HL-60/S4 treated with phorbol 12-myristate 13-acetate at 8.2 ng/mL for 4 days and 3 days (cell line): ENCODE measurements at regions not wholly inside any gene's neighbourhood (a gene's known extent, or its start where the extent isn't known, plus 50 kb on each side); places are given as distances from the start of the nearest gene placed in this dataset.

Source experiments
- in situ Hi-C: fragments of 300-500 bp; cut with MboI; formaldehyde crosslinking; loops from 2 replicates; pipeline ENCODE4 v1.15.0; 2022; ENCODE audit warnings: low sequenced_read_pairs

DNA sequence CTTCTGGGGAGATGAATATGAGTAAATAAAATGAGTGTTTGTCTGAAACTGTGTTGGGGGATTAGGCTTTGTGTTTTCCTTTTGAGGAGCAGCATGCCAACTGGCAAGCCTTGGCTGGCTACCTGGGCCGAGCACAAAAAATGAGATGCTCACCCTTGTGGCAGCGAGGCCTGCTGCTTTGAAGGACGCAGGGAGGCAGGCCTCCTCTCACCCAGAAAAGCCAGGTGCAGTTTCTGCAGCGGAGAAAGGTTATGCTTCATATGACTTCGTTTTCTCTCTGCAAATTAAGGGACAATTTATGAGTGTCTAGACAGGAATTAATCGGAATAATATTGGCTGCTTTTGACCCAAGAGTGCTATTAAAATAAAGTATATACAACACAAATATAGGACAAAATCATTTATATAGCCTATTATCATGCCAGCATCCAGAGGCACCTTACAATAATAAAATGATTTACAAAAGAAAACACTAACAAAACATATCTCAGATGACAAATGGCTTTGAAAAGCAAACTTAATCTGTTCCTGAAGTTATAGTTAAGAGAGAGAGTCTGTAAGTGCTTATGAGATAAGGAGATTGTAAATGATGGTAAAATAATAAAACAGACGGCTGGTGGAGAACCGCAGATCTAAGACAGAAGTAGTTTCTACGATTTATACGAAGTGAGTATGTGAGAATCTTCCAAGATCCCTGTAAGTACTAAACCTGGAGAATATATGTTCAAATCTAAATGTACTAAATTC, 682.8 kb upstream of the NR2F2 start:
- in situ Hi-C loops, result no loop called here

DNA sequence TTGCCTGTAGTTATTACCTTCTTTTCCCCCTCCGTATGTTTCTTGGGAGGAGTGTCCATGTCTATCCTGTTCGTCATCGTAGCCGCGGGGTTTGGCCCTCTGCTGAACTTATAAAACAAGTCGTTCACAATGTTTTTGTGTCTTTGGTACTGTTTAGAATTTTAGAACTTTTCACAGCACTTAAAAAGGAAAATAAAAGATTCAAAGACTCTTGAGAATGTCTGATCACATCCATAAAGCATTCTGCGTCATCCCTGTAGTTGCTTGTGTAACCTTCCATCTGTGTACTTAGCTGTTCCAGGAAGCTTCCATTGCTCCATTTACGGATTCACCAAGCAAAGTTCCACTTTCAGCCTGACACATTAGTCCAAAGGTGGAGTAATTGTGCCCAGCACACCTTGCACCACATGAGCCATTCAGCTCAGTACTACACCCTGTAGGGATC, 677.1 kb upstream of the NR2F2 start:
- in situ Hi-C loops, result no loop called here

DNA sequence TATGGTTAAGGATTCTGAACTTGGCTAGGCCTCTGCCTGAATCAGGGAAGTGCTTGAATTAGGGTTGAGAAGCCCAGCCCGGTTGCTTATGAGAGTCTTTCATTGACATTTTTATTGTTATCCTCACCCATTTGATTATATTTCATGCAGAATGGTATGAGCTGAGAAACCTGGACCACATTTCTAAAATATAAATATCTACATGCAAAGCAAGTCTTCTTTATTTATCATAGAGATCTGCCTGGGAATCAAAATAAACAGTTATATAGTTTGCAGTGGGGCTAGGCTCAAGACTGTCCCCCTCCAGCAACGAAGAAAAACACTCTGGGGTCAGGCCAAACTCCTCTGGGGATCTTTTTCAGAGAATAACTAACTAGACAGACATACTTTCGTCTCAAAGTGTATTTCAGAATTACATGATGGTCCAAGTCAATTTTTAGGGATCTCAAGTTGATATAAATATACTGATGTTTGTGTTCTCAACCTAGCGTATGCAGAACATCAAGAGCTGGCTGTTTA, 675.4 kb upstream of the NR2F2 start:
- in situ Hi-C loops, result no loop called here

DNA sequence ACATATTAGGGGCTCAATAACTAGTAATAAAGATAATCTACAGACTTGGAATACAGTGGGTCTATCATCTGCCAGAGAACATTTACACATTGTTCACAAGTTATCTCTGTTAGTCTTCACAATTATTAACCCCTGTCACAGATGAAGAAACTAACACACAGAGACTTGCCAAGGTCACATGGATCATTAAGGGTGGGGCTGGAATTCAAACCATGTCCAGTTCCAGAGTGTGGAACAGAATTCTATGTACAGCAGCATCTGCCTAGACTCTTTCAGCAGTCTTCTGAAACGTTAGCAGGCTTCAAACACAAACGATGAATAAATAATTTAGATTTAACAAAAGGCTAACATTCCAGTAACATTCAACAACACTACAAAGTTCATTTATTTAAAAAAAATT, 673.9 kb upstream of the NR2F2 start:
- in situ Hi-C loops, result no loop called here

DNA sequence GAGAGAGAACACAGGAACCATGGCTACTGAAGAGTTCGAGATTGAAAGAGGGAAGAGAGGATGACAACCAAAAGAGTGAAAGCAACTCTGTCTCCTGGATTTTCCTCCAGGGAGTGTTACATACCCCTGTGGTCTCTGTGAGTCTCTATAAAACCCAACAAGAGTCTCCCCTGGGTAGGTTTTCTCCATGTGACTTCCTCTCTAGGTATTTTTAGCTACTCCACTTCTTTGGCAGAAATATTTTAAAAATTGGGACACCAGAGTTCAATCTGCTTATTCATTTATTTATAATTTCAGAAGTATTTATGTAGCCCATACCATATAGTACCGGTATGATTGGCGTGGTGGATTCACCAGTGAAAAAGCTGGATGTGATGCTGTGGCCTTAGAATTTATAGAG, 671.7 kb upstream of the NR2F2 start:
- in situ Hi-C loops, result no loop called here

DNA sequence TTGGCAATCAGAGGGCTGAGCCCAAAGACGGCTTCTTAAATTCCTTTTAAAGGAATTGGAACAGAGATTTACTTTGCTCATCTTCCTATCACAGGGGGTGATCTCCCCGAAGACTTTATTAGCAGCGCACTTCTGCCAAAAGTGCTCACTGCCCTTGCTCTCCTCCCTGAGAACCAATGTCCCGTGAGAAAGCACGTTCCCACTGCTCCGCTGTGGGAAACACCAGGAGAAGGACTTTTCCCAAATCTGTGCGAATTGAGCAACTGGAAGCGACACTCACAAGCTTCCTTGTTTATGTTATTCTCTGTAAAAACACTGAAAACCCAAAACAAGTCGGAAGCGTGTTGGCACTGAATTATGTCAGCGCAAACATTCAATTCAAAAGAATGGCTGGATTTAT, 670.8 kb upstream of the NR2F2 start:
- in situ Hi-C loops, result no loop called here

DNA sequence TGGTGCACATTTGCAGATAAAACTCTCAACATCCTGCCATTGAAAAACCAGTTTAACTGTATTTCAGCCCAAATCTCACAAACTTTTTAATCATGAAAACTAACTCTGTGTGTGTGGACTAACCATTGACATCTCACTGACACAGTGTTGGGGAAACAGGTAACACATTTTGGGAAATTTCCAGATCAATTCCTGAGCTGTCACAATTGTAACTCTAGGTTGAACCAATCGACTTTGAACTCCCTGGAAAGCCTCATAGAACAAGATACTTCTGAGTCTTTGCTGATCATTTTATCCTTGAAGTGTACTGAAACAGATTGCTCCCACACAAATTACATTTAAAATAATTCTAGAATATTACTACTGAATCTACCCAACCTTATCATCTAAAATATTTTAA, 667.9 kb upstream of the NR2F2 start:
- in situ Hi-C loops, result no loop called here

DNA sequence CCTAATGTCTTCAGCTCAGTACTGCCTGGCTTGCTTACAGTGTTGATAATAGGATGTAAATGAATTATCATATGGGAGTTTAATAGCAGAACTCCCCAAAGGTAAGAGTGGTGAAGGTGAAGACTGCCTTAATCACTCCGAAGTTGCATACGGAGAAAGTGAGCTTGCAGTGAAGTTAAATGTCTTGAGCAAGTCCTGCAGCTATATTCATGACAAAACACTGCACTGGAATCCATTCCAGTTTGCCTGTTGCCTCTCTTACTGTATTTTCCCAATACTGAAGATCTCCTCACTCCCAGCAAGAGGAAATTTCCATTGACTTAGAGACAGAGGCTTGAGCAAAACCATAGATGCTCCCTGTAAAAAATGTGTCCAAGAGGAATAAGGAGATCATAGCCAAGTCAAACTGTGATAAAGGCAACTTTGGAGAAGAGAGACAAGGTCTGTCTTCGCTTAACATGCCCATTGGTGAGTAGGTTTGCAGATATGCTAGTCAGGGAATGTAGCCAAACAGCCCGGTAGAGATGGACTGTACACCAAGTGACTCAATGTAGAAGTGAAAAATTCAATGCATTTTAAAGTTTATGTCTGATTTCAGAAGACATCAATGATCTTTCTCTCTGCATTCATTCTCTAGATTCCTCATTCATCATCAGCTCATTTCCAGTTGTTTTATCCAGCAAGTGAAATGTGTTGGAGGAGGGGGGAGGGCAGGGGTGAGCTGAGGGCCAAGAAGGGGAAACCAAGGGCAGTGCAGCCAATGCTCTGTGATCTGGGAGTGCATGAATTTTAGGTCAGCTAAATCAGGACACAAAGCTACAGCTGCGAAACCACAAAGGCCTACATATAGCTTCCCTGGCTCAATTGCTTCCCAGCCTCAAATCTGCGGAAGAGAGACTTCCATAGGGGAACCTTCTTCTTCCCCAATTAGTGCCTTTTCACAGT, 667.1 kb upstream of the NR2F2 start:
- in situ Hi-C loops, result no loop called here

DNA sequence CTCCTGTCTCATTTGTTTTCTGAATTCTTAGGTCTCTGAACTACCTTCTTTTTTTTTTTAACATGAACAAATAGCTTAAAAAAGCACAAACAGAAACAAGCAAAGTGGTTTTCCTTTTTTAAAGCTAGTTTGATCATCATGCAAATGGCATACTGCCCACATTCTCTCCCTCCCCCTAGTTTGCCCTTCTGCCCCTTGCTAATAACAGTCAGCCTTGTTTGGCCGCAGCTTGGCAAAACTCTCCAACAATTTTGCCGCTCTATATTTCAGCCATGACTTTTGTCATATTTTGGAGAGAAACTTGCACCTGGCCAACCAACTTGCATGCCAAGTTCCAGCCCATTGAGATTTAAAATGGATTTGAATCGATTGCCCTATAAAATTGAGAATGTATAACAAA, 666.0 kb upstream of the NR2F2 start:
- in situ Hi-C loops, result no loop called here

DNA sequence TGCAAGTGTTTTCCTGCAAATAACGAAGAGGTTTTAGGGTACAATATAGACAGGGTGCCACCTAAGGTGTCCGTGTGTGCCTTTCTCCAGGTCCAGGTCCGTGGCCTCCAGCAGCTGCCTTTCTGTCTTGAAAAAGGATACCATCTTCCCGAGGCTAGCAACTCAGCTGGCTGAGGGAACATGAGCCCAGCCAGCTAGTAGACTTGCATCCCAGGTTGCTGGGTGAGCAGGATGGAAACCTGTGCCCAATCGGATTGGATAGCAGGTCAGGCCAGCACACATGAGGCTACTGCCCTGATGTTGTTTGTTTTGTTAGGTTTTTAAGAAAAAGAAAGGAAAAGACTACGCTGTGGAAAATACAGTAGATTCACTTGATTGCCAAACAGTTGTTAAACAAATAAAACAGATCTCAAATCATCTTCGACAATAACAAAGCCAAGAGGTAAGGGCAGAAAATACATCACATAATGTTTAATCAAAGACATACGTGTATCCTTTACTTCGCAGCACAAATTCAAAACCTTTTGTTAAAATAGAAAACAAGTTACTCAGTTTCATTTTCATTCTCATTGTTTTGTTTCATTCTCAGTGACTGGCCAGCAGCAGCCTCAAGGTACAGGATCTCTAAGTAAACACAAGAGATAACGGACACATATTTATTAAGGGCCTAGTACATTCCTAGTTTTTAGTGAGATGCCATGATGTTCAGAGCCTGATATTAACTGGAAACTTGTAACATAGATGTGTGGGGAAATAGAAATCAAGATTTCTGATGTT, 661.2 kb upstream of the NR2F2 start:
- in situ Hi-C loops, result no loop called here

GRCh38 chr15:95674031-95674430, 656.5 kb upstream of the NR2F2 start:
- in situ Hi-C loops, result no loop called here

- in situ Hi-C loops, result no loop called here
Observed at GRCh38 chr15:95676500-95676899, 654.0 kb upstream of the NR2F2 start.

GRCh38 chr15:95679847-95680582, 650.5 kb upstream of the NR2F2 start:
- in situ Hi-C loops, result no loop called here

DNA sequence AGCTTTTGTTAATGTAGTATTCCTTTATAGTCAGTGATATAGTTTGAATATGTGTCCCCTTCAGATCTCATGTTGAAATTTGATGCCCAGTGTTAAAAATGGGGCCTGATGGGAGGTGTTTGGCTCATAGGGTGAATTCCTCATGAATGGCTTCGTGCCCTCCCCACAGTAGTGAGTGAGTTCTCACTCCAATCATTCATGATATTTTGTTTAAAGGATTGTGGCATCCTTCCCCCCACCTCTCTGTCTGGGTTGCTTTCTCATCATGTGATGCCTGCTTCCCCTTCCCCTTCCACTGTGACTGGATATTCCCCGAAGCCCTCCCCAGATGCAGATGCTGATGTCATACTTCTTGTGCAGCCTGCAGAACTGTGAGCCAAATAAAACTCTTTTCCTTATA, 649.8 kb upstream of the NR2F2 start:
- in situ Hi-C loops, result no loop called here

DNA sequence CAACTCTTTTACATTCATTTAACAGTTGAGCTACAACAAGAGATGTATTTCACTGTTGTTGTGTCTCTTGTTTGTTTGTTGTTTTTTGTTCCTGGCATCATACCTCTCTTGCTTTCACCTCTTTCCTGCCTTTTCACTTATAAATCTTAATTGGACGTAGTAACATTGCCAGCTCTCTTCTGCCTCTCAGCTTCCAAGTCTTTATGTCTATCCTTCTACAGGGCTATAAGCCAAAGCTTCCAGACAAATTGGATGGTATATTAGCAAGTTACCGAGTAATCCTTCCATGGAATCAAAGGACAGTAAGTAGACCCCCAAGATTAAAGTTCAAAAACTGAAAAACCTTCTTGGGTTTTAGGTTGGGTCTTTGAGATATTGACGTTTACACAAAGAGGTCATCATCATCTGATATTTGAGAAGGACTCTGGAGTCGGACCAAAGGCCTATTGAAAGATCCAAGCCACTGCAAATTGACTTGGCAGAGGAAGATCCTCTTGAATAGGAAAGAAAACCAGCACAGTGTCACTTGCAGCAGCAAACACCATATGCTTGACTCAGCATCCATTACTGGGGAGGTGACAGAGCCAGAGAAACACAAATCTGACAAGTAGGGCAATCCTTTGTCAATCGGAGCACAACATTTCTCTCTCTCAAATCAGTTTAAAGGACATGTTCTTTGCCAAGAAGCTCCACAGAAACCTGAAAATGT, 648.5 kb upstream of the NR2F2 start:
- in situ Hi-C loops, result no loop called here

GRCh38 chr15:95684126-95684525, 646.4 kb upstream of the NR2F2 start:
- in situ Hi-C loops, result no loop called here

GRCh38 chr15:95684693-95685115, 645.8 kb upstream of the NR2F2 start:
- in situ Hi-C loops, result no loop called here

GRCh38 chr15:95687061-95687460, 643.4 kb upstream of the NR2F2 start:
- in situ Hi-C loops, result no loop called here

- in situ Hi-C loops, result no loop called here
Observed at GRCh38 chr15:95687686-95688085, 642.8 kb upstream of the NR2F2 start.
